Thoracic aorta (tissue), 2 donors: ENCODE measurements at regions not wholly inside any gene's neighbourhood (a gene's known extent, or its start where the extent isn't known, plus 50 kb on each side); places are given as distances from the start of the nearest gene placed in this dataset.
"Not testable (repeated sequence)": the region's sequence is repeated elsewhere in the genome, so short reads cannot be mapped to it uniquely, and the experiment has no call there.

ENCODE experiments used
- ATAC-seq: fragments of 150-250 bp; one replicate; pipeline ENCODE4 v1.8.0; 2017; ENCODE audit warnings: low read depth; ENCODE audit not compliant: insufficient number of reproducible peaks, low FRiP score
- DNase-seq: peaks from one replicate; pipeline ENCODE4 v3.0.0-alpha.2; 2020; ENCODE audit warnings: low spot score
- H3K27ac ChIP-seq, 2 donors: fragments of 200-600 bp; sonication (generic); 1 replicate in 1 of 2; 2 replicates in 1 of 2; pipeline ENCODE4 v1.5.1; 2016; ENCODE audit warnings: mild to moderate bottlenecking in 2 of 2, moderate library complexity in 2 of 2
- H3K27me3 ChIP-seq: fragments of 200-600 bp; sonication (generic); replicated peaks from 2 replicates; pipeline ENCODE4 v1.6.0; 2016; ENCODE audit warnings: mild to moderate bottlenecking; ENCODE audit not compliant: insufficient read depth
- H3K36me3 ChIP-seq: fragments of 200-600 bp; sonication (generic); one replicate; pipeline ENCODE4 v1.5.1; 2016
- H3K4me1 ChIP-seq, 2 donors: fragments of 200-600 bp; sonication (generic); 1 replicate in 1 of 2; 2 replicates in 1 of 2; pipeline versions ENCODE4 v1.5.1 to v1.6.0; 2016; ENCODE audit warnings: low read depth in 2 of 2, mild to moderate bottlenecking in 1 of 2; ENCODE audit not compliant: control insufficient read depth in 1 of 2
- H3K4me3 ChIP-seq: fragments of 200-600 bp; sonication (generic); 2 replicates; pipeline ENCODE4 v1.5.1; 2016; ENCODE audit warnings: mild to moderate bottlenecking
- H3K9me3 ChIP-seq: fragments of 200-600 bp; sonication (generic); 2 replicates; pipeline ENCODE4 v1.5.1; 2016
- CTCF ChIP-seq: fragments of 200-600 bp; sonication (generic); IDR thresholded peaks from one replicate; pipeline ENCODE4 v1.5.1; 2019; ENCODE audit warnings: antibody characterized with exemption

- ATAC-seq (no peak), DNase-seq (no peak)
- no peak overlapping the region for H3K27ac ChIP-seq
- no peaks in the 10 kb centered on the region for H3K9me3 ChIP-seq
- H3K4me1 ChIP-seq: peaks cover 0 to 6% of the 10 kb centered on the region in 2 donors
- H3K36me3 ChIP-seq: no peaks in the 10 kb centered on the region
- H3K4me3 ChIP-seq: no peak overlapping the region
- H3K27me3 ChIP-seq: no peaks in the 10 kb centered on the region
- TF ChIP-seq CTCF: no peak
Measured at GRCh38 chr7:81297317-81297716, 378.5 kb upstream of the SEMA3C start.

DNA sequence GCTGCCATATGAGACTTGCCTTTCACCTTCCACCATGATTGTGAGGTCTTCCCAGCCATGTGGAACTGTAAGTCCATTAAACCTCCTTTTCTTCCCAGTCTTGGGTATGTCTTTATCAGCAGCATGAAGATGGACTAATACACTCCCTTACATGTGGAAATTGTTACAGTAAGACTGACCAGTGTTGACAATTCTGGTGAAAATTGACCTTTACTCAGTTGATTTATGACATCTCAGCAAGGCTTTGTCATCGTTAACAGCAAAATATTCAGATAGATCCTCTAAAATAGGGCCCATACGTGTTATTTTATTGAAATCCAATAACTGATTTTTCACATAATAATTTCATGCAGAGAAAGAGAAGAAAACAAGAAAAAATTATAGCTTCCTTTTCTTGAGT, 377.9 kb upstream of the SEMA3C start:
- Histone ChIP-seq H3K27ac (no peak overlapping the region), H3K9me3 (no peaks in the 10 kb centered on the region), H3K4me3 (no peak overlapping the region), H3K27me3 (no peaks in the 10 kb centered on the region), H3K4me1 (peaks cover 0 to 6% of the 10 kb centered on the region in 2 donors), H3K36me3 (no peaks in the 10 kb centered on the region)
- DNase-seq (no peak), ATAC-seq (no peak)
- no peak for TF ChIP-seq CTCF

- H3K4me3 ChIP-seq: no peak overlapping the region
- peaks cover 0 to 6% of the 10 kb centered on the region in 2 donors for H3K4me1 ChIP-seq
- no peak overlapping the region for H3K27ac ChIP-seq
- no peak for DNase-seq
- no peak for ATAC-seq
- no peaks in the 10 kb centered on the region for H3K36me3 ChIP-seq
- H3K27me3 ChIP-seq: no peaks in the 10 kb centered on the region
- no peaks in the 10 kb centered on the region for H3K9me3 ChIP-seq
- TF ChIP-seq CTCF: no peak
Measured at GRCh38 chr7:81294897-81295515, 376.2 kb upstream of the SEMA3C start.

DNA sequence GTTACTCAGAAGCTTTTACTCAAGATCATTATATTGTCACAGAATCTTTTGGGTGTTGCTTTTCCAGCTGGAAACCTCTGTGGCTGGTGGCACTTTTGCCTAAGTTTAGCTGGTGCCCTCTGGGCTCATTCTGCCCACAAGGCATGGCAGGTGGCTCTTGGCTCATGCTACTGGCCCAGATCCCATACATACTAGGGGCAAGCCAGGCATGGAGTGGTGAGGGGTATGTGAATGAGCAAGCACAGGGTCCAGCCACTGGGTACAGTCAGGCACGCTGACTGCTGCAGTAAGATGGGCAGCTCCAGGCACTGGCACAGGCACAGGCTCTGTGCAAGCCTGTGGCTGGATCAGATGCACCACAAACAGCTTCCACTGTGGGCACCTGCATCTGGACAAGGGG, 375.0 kb upstream of the SEMA3C start:
- Histone ChIP-seq H3K9me3 (no peaks in the 10 kb centered on the region), H3K27ac (no peak overlapping the region), H3K27me3 (no peaks in the 10 kb centered on the region), H3K4me3 (no peak overlapping the region), H3K4me1 (no peaks in the 10 kb centered on the region), H3K36me3 (no peaks in the 10 kb centered on the region)
- TF ChIP-seq CTCF: no peak
- DNase-seq (no peak), ATAC-seq (no peak)

DNA sequence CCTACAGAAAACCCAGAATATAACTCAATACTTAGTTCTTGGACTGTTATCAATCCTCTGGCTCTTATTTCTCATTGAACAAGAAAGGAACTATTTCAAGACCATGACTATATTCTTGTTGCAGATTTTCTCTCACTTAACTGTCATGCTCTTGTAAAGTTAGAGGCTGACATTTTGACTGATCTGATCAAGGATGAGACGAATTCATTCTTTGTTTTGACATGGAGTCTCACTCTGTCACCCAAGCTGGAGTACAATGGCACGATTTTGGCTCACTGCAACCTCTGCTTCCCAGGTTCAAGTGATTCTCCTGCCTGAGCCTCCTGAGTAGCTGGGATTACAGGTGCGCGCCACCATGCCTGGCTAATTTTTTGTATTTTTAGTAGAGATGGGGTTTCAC, 367.9 kb upstream of the SEMA3C start:
- not testable (repeated sequence) for H3K27me3 ChIP-seq, H3K27ac ChIP-seq, H3K4me1 ChIP-seq, H3K9me3 ChIP-seq, H3K4me3 ChIP-seq, H3K36me3 ChIP-seq, DNase-seq, ATAC-seq
